Lower leg skin (tissue), 3 donors: ENCODE measurements at regions not wholly inside any gene's neighbourhood (a gene's known extent, or its start where the extent isn't known, plus 50 kb on each side); places are given as distances from the start of the nearest gene placed in this dataset.

Experiments
- POLR2A ChIP-seq, 2 donors: fragments of 450-650 bp; IDR thresholded peaks; one replicate each; pipeline ENCODE4 v1.6.1; 2016 to 2017; ENCODE audit warnings: antibody characterized with exemption in 2 of 2, mild to moderate bottlenecking in 1 of 2, moderate library complexity in 1 of 2
- TF ChIP-seq, protein P1 (sequence below), 3 donors: fragments of 450-650 bp; IDR thresholded peaks; one replicate each; pipeline ENCODE4 v1.5.1; 2016; ENCODE audit warnings: antibody characterized with exemption in 3 of 3, mild to moderate bottlenecking in 3 of 3, moderate library complexity in 2 of 3

DNA sequence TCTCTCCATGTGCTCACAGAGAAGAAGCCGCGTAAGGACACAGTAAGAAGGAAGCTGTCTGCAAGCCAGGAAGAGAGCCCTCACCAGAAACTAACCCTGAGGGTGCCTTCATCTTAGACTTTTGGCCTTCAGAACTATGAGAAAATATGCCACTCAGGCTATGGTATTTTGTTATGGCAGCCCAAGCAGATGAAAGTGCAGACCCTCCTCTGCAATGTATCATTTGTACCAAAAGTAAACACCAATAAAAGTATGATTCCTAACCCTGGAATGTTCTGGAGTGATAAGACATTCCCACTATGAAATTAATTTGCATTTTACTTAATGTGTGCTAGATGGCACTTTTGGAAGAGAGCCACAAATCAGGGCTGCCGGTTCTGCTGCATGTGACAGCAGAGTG is 594.3 kb downstream of the UTRN start:
- TF ChIP-seq, protein P1, sequence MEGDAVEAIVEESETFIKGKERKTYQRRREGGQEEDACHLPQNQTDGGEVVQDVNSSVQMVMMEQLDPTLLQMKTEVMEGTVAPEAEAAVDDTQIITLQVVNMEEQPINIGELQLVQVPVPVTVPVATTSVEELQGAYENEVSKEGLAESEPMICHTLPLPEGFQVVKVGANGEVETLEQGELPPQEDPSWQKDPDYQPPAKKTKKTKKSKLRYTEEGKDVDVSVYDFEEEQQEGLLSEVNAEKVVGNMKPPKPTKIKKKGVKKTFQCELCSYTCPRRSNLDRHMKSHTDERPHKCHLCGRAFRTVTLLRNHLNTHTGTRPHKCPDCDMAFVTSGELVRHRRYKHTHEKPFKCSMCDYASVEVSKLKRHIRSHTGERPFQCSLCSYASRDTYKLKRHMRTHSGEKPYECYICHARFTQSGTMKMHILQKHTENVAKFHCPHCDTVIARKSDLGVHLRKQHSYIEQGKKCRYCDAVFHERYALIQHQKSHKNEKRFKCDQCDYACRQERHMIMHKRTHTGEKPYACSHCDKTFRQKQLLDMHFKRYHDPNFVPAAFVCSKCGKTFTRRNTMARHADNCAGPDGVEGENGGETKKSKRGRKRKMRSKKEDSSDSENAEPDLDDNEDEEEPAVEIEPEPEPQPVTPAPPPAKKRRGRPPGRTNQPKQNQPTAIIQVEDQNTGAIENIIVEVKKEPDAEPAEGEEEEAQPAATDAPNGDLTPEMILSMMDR (IDR thresholded peaks at IDR 0.05), result no peak
- no peak for TF ChIP-seq POLR2A (IDR thresholded peaks at IDR 0.05)
